ENCODE measurements at regions not wholly inside any gene's neighbourhood (a gene's known extent, or its start where the extent isn't known, plus 50 kb on each side); places are given as distances from the start of the nearest gene placed in this dataset.

DNA sequence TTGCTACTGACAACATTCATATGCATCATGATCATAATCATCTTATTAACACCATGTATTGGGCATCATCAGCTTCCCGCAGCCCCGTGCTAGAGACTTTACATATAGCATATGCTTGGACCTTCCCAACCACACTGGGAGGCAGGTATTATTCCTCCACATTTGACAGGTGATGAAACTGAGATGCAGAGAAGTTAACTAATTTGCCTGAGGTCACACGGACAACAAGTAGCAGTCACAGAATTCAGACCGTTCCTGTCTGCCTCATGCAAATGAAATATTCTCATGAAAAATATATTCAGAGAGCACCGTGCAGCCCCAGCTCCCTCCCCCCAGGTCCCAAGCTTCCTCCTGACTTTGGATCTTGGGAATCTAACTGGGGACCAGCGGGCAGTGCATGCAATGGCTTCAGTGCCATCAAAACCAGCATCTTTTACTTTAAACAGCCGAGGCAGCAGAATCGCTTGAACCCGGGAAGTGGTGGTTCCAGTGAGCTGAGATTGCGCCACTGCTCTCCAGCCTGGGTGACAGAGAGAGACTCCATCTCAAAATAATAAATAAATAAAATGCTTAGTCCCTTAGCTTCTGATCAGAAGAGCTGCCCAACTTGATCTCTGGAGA, 112.2 kb upstream of the GPR26 start:
- Mint-ChIP-seq H3K27ac (no peak overlapping the region), H3K4me3 (ENCODE audit: low read depth) (no peak overlapping the region), H3K9me3 (ENCODE audit: low read depth) (no peaks in the 10 kb centered on the region), H3K36me3 (ENCODE audit: insufficient read depth) (no peaks in the 10 kb centered on the region), H3K27me3 (peaks cover 32% of the 10 kb centered on the region), H3K4me1 (ENCODE audit: low read depth) (no peaks in the 10 kb centered on the region)
- TF ChIP-seq, protein P1, sequence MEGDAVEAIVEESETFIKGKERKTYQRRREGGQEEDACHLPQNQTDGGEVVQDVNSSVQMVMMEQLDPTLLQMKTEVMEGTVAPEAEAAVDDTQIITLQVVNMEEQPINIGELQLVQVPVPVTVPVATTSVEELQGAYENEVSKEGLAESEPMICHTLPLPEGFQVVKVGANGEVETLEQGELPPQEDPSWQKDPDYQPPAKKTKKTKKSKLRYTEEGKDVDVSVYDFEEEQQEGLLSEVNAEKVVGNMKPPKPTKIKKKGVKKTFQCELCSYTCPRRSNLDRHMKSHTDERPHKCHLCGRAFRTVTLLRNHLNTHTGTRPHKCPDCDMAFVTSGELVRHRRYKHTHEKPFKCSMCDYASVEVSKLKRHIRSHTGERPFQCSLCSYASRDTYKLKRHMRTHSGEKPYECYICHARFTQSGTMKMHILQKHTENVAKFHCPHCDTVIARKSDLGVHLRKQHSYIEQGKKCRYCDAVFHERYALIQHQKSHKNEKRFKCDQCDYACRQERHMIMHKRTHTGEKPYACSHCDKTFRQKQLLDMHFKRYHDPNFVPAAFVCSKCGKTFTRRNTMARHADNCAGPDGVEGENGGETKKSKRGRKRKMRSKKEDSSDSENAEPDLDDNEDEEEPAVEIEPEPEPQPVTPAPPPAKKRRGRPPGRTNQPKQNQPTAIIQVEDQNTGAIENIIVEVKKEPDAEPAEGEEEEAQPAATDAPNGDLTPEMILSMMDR (IDR thresholded peaks at IDR 0.05; ENCODE audit: unreplicated experiment): no peak
- no peak for DNase-seq (ENCODE audit: low spot score, unreplicated experiment)

DNA sequence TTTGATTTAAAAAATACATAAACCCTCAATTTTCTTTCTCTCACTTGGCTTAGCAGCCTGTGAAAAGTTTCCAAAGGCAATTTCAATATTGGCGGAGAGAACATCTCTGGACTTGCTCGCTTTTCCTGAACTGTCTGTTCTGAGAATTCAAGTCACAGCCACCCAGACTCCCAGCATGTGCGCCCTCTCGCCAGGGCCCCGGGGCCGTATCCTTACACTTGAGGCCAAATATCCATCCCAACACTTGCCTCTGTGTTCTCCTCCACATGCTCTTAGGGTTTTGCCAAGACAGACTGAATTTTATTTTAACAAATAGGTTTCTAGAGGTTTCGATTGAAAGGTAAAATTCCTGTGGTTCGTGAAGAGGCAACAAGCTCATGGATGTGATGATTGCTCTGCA, 111.5 kb upstream of the GPR26 start:
- TF ChIP-seq, protein P1 (IDR thresholded peaks at IDR 0.05; ENCODE audit: unreplicated experiment): no peak
- Mint-ChIP-seq H3K27me3 (peaks cover 33% of the 10 kb centered on the region), H3K36me3 (ENCODE audit: insufficient read depth) (no peaks in the 10 kb centered on the region), H3K4me1 (ENCODE audit: low read depth) (no peaks in the 10 kb centered on the region), H3K4me3 (ENCODE audit: low read depth) (no peak overlapping the region), H3K9me3 (ENCODE audit: low read depth) (no peaks in the 10 kb centered on the region), H3K27ac (no peak overlapping the region)
- no peak for DNase-seq (ENCODE audit: low spot score, unreplicated experiment)

DNA sequence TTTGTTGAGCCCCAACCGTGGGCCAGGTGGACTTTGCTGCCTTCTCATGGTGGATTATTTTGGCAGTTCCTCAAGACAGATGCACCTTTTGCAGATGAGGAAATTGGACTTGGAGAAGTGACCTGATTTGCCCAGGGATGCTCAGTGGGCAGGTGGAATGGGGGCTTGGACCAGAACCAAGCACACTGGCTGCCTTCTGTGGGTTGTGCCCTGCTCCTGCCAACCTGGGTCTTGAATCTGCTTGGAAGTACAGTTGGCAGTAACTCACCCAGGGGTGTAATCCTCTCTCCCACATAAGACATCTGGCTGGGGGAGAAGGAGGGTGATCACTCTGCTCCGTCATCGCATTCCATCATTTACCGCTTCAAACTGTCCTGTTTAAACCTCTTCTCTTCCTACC, 110.5 kb upstream of the GPR26 start:
- no peak for DNase-seq (ENCODE audit: low spot score, unreplicated experiment)
- Mint-ChIP-seq H3K27me3 (peaks cover 36% of the 10 kb centered on the region), H3K4me3 (ENCODE audit: low read depth) (no peak overlapping the region), H3K27ac (no peak overlapping the region), H3K36me3 (ENCODE audit: insufficient read depth) (no peaks in the 10 kb centered on the region), H3K9me3 (ENCODE audit: low read depth) (no peaks in the 10 kb centered on the region), H3K4me1 (ENCODE audit: low read depth) (no peaks in the 10 kb centered on the region)
- TF ChIP-seq, protein P1 (IDR thresholded peaks at IDR 0.05; ENCODE audit: unreplicated experiment): no peak

GRCh38 chr10:123556049-123556448, 110.1 kb upstream of the GPR26 start:
- Mint-ChIP-seq H3K4me3 (ENCODE audit: low read depth) (no peak overlapping the region), H3K36me3 (ENCODE audit: insufficient read depth) (no peaks in the 10 kb centered on the region), H3K4me1 (ENCODE audit: low read depth) (no peaks in the 10 kb centered on the region), H3K27ac (no peak overlapping the region), H3K9me3 (ENCODE audit: low read depth) (no peaks in the 10 kb centered on the region), H3K27me3 (peaks cover 38% of the 10 kb centered on the region)
- TF ChIP-seq, protein P1 (IDR thresholded peaks at IDR 0.05; ENCODE audit: unreplicated experiment): no peak
- no peak for DNase-seq (ENCODE audit: low spot score, unreplicated experiment)

DNA sequence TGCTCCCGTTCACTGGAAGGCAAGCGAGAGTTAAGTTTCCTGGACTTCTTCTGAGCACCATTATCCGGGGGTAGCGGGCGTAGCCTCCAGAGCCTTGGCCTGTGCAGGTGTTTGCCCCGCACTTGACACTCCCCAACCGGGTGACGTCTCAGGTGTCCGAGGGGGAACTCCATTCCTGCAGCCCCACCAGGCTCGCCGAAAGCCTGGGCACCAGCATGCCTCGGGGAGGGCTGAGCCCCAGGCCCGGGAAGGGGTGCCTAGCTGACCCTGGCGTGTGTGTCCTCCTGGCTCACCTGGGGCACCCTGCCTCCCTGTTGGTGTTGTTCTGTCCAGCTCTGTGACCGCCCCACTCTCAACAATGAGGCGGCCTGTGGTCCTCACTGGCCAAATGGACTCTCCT, 109.4 kb upstream of the GPR26 start:
- no peak overlapping the region for H3K4me3 Mint-ChIP-seq (ENCODE audit: low read depth)
- TF ChIP-seq, protein P1 (IDR thresholded peaks at IDR 0.05; ENCODE audit: unreplicated experiment): no peak
- H3K4me1 Mint-ChIP-seq (ENCODE audit: low read depth): no peaks in the 10 kb centered on the region
- H3K27ac Mint-ChIP-seq: no peak overlapping the region
- DNase-seq (ENCODE audit: low spot score, unreplicated experiment): no peak
- H3K9me3 Mint-ChIP-seq (ENCODE audit: low read depth): no peaks in the 10 kb centered on the region
- no peaks in the 10 kb centered on the region for H3K36me3 Mint-ChIP-seq (ENCODE audit: insufficient read depth)
- H3K27me3 Mint-ChIP-seq: peaks cover 38% of the 10 kb centered on the region

All from progenitor cell of endocrine pancreas (in vitro differentiated cells).